ENCODE measurements at regions not wholly inside any gene's neighbourhood (a gene's known extent, or its start where the extent isn't known, plus 50 kb on each side); places are given as distances from the start of the nearest gene placed in this dataset.
"Not testable (repeated sequence)": the region's sequence is repeated elsewhere in the genome, so short reads cannot be mapped to it uniquely, and the experiment has no call there.

DNA sequence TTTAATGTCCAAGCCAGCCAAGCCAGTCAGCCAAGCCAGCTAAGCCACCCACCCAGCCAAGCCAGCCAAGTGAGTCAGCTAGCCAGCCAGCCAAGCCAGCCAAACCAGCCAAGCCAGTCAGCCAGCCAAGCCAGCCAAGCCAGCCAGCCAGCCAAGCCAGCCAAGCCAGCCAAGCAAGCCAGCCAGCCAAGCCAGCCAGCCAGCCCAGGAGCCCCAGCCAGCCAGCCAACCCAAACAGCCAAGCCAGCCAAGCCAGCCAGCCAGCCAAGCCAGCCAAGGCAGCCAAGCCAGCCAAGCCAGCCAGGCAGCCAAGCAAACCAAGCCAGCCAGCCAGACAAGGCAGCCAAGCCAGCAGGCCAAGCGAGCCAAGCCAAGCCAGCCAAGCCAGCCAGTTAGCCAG, 352.1 kb upstream of the PLGLB2 start:
- TF ChIP-seq, protein P1, sequence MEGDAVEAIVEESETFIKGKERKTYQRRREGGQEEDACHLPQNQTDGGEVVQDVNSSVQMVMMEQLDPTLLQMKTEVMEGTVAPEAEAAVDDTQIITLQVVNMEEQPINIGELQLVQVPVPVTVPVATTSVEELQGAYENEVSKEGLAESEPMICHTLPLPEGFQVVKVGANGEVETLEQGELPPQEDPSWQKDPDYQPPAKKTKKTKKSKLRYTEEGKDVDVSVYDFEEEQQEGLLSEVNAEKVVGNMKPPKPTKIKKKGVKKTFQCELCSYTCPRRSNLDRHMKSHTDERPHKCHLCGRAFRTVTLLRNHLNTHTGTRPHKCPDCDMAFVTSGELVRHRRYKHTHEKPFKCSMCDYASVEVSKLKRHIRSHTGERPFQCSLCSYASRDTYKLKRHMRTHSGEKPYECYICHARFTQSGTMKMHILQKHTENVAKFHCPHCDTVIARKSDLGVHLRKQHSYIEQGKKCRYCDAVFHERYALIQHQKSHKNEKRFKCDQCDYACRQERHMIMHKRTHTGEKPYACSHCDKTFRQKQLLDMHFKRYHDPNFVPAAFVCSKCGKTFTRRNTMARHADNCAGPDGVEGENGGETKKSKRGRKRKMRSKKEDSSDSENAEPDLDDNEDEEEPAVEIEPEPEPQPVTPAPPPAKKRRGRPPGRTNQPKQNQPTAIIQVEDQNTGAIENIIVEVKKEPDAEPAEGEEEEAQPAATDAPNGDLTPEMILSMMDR (IDR thresholded peaks at IDR 0.05) = not testable (repeated sequence)
- TF ChIP-seq POLR2A (IDR thresholded peaks at IDR 0.05; ENCODE audit: low read length); BHLHE40 (IDR thresholded peaks at IDR 0.05; ENCODE audit: low read depth, low read length); ZC3H11A (IDR thresholded peaks at IDR 0.05); KDM1A (IDR thresholded peaks at IDR 0.05; ENCODE audit: low read depth); MAFK (IDR thresholded peaks at IDR 0.05; ENCODE audit: partially characterized antibody); RNF2 (IDR thresholded peaks at IDR 0.05; ENCODE audit: borderline replicate concordance, low read depth); JUNB (IDR thresholded peaks at IDR 0.05): not testable (repeated sequence)
- TF ChIP-seq, protein P2, sequence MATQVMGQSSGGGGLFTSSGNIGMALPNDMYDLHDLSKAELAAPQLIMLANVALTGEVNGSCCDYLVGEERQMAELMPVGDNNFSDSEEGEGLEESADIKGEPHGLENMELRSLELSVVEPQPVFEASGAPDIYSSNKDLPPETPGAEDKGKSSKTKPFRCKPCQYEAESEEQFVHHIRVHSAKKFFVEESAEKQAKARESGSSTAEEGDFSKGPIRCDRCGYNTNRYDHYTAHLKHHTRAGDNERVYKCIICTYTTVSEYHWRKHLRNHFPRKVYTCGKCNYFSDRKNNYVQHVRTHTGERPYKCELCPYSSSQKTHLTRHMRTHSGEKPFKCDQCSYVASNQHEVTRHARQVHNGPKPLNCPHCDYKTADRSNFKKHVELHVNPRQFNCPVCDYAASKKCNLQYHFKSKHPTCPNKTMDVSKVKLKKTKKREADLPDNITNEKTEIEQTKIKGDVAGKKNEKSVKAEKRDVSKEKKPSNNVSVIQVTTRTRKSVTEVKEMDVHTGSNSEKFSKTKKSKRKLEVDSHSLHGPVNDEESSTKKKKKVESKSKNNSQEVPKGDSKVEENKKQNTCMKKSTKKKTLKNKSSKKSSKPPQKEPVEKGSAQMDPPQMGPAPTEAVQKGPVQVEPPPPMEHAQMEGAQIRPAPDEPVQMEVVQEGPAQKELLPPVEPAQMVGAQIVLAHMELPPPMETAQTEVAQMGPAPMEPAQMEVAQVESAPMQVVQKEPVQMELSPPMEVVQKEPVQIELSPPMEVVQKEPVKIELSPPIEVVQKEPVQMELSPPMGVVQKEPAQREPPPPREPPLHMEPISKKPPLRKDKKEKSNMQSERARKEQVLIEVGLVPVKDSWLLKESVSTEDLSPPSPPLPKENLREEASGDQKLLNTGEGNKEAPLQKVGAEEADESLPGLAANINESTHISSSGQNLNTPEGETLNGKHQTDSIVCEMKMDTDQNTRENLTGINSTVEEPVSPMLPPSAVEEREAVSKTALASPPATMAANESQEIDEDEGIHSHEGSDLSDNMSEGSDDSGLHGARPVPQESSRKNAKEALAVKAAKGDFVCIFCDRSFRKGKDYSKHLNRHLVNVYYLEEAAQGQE (IDR thresholded peaks at IDR 0.05) = not testable (repeated sequence)
